Activated CD8-positive, alpha-beta T cell treated with anti-CD3 and anti-CD28 coated beads for 36 hours (primary cell): ENCODE measurements at regions not wholly inside any gene's neighbourhood (a gene's known extent, or its start where the extent isn't known, plus 50 kb on each side); places are given as distances from the start of the nearest gene placed in this dataset.

Source experiments
- ATAC-seq: fragments of 200-7000 bp; cut with Tn5 transposase; one replicate; pipeline ENCODE4 v1.10.0; 2021; ENCODE audit warnings: mild to moderate bottlenecking, moderate library complexity
- CTCF ChIA-PET: fragments of 350-600 bp; sonication (Branson Sonifier 250); formaldehyde crosslinking; loops from one replicate; lab custom pipeline; 2021; ENCODE audit warnings: antibody characterized with exemption; lab: Charles Lee
- POLR2A ChIA-PET: fragments of 350-600 bp; sonication (Branson Sonifier 250); formaldehyde crosslinking; loops from one replicate; lab custom pipeline; 2021; ENCODE audit warnings: antibody characterized with exemption; lab: Charles Lee
- DNase-seq: peaks from one replicate; pipeline ENCODE4 v3.0.0-alpha.2; 2020
- H3K27ac Mint-ChIP-seq: one replicate; pipeline ENCODE4 v1.8.0; 2021; ENCODE audit warnings: mild to moderate bottlenecking, mixed read lengths
- H3K27me3 Mint-ChIP-seq: one replicate; pipeline ENCODE4 v1.8.0; 2021; ENCODE audit warnings: mixed read lengths
- H3K36me3 Mint-ChIP-seq: one replicate; pipeline ENCODE4 v1.8.0; 2021; ENCODE audit warnings: low read depth, mixed read lengths
- H3K4me1 Mint-ChIP-seq: one replicate; pipeline ENCODE4 v1.8.0; 2021; ENCODE audit warnings: low read depth, mixed read lengths
- H3K4me3 Mint-ChIP-seq: one replicate; pipeline ENCODE4 v1.8.0; 2021; ENCODE audit warnings: mild to moderate bottlenecking, moderate library complexity, mixed read lengths
- H3K9me3 Mint-ChIP-seq: one replicate; pipeline ENCODE4 v1.8.0; 2021; ENCODE audit warnings: mixed read lengths
- intact Hi-C: fragments of 100-400 bp; cut with micrococcal nuclease; formaldehyde crosslinking; loops from one replicate; pipeline ENCODE4 v1.10.0; 2022
- TF ChIP-seq, protein P1 (sequence below): fragments of 200-600 bp; IDR thresholded peaks from one replicate; pipeline ENCODE4 v1.8.0; 2022; ENCODE audit warnings: antibody characterized with exemption, mild to moderate bottlenecking

DNA sequence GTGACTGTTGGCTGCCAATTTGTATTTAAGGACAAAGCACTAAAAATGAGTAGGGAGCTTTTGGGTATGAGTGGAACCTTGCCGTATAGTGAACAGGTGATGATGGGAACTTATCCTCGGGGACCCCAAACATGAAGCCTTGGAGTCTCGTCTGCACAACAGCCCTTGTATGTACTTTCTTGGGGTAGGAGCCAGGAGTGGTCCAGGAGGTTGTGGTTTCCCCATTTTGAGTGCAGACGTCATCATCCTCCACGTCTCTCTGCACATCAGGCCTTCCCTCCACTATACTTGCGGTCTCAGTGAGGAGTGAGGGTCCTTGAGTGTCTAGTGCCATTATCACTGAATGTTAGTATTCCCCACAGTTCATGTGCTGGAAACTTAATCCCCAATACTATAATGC is 101.5 kb upstream of the HS6ST1 start:
- ATAC-seq (no peak), DNase-seq (no peak)
- intact Hi-C loops, result no loop called here
- CTCF ChIA-PET, result no interaction called here
- peaks cover 6% of the 10 kb centered on the region for H3K9me3 Mint-ChIP-seq
- TF ChIP-seq, protein P1, sequence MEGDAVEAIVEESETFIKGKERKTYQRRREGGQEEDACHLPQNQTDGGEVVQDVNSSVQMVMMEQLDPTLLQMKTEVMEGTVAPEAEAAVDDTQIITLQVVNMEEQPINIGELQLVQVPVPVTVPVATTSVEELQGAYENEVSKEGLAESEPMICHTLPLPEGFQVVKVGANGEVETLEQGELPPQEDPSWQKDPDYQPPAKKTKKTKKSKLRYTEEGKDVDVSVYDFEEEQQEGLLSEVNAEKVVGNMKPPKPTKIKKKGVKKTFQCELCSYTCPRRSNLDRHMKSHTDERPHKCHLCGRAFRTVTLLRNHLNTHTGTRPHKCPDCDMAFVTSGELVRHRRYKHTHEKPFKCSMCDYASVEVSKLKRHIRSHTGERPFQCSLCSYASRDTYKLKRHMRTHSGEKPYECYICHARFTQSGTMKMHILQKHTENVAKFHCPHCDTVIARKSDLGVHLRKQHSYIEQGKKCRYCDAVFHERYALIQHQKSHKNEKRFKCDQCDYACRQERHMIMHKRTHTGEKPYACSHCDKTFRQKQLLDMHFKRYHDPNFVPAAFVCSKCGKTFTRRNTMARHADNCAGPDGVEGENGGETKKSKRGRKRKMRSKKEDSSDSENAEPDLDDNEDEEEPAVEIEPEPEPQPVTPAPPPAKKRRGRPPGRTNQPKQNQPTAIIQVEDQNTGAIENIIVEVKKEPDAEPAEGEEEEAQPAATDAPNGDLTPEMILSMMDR, result no peak
- no peak overlapping the region for H3K27ac Mint-ChIP-seq
- no peak overlapping the region for H3K4me3 Mint-ChIP-seq
- POLR2A ChIA-PET, result no interaction called here
- no peaks in the 10 kb centered on the region for H3K36me3 Mint-ChIP-seq
- H3K4me1 Mint-ChIP-seq, result no peaks in the 10 kb centered on the region
- H3K27me3 Mint-ChIP-seq, result peaks cover 1% of the 10 kb centered on the region

GRCh38 chr2:128420776-128421175 is 102.1 kb upstream of the HS6ST1 start:
- no peak overlapping the region for H3K4me3 Mint-ChIP-seq
- ATAC-seq (no peak), DNase-seq (no peak)
- peaks cover 1% of the 10 kb centered on the region for H3K27me3 Mint-ChIP-seq
- TF ChIP-seq, protein P1, result no peak
- H3K36me3 Mint-ChIP-seq, result no peaks in the 10 kb centered on the region
- peaks cover 6% of the 10 kb centered on the region for H3K9me3 Mint-ChIP-seq
- H3K4me1 Mint-ChIP-seq, result no peaks in the 10 kb centered on the region
- no peak overlapping the region for H3K27ac Mint-ChIP-seq
- ChIA-PET POLR2A (no interaction called here), CTCF (no interaction called here)
- intact Hi-C loops, result no loop called here

GRCh38 chr2:128421286-128421685 is 102.6 kb upstream of the HS6ST1 start:
- intact Hi-C loops, result no loop called here
- Mint-ChIP-seq H3K9me3 (peaks cover 6% of the 10 kb centered on the region), H3K27ac (no peak overlapping the region), H3K27me3 (no peaks in the 10 kb centered on the region), H3K4me3 (no peak overlapping the region), H3K36me3 (no peaks in the 10 kb centered on the region), H3K4me1 (no peaks in the 10 kb centered on the region)
- TF ChIP-seq, protein P1, result no peak
- no peak for ATAC-seq
- POLR2A ChIA-PET, result no interaction called here
- DNase-seq, result no peak
- CTCF ChIA-PET, result no interaction called here

DNA sequence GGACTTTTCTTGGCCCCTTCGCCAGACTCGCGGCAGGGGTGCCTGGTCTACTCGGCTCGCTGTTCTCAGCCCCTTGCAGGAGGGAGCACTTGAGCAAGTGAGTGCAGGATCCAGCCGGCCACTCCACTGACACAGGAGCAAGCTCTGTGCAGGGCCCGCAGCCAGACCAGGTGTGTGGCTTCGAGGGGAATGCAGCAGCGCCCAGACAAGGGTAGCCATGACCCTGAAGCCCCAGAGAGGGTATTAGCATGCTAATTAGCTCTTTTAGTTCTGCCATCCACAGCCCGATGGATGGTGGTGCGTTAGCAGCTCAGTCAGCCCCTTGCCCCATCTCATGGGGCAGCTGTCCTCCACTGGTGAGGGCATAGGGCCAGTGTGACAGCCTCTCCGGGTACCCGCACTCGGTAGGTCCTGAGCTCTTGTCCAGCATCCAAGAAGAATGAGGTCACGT is 103.2 kb upstream of the HS6ST1 start:
- peaks cover 6% of the 10 kb centered on the region for H3K9me3 Mint-ChIP-seq
- CTCF ChIA-PET, result no interaction called here
- ATAC-seq (no peak), DNase-seq (no peak)
- TF ChIP-seq, protein P1, result no peak
- H3K36me3 Mint-ChIP-seq, result no peaks in the 10 kb centered on the region
- H3K27ac Mint-ChIP-seq, result no peak overlapping the region
- no peaks in the 10 kb centered on the region for H3K4me1 Mint-ChIP-seq
- intact Hi-C loops, result no loop called here
- no peak overlapping the region for H3K4me3 Mint-ChIP-seq
- H3K27me3 Mint-ChIP-seq, result no peaks in the 10 kb centered on the region
- POLR2A ChIA-PET, result no interaction called here

DNA sequence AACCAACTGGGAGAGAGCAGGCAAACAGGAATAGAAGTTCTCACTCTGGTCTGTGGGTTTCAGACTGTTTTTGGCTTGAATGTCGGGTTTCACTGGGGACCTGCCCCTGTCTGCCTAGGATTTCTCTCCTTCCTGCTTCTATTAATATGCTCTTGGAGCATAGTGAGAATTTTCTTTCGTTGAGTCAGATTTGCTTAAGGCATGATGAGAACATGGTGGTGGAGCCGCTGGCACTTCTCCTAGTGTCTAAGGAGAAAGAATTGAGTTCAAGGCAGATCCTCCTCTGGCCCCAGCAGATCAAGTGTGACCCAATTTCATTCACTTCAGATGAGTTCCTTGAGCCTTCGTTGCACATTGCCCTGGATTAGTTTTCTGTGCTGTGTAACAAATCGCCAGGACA is 103.9 kb upstream of the HS6ST1 start:
- POLR2A ChIA-PET, result no interaction called here
- TF ChIP-seq, protein P1, result no peak
- no peaks in the 10 kb centered on the region for H3K36me3 Mint-ChIP-seq
- no peak overlapping the region for H3K27ac Mint-ChIP-seq
- CTCF ChIA-PET, result interaction anchor here (1.7 kb wide), 1 partner anchor 9 kb away, joined by 4 read pairs; no protein-coding TSS in a partner anchor
- DNase-seq, result no peak
- no peaks in the 10 kb centered on the region for H3K4me1 Mint-ChIP-seq
- ATAC-seq, result no peak
- intact Hi-C loops, result no loop called here
- no peaks in the 10 kb centered on the region for H3K27me3 Mint-ChIP-seq
- H3K9me3 Mint-ChIP-seq, result peaks cover 6% of the 10 kb centered on the region
- H3K4me3 Mint-ChIP-seq, result no peak overlapping the region
